DND-41 (cell line): ENCODE measurements at regions not wholly inside any gene's neighbourhood (a gene's known extent, or its start where the extent isn't known, plus 50 kb on each side); places are given as distances from the start of the nearest gene placed in this dataset.

ENCODE experiments used
- ATAC-seq: fragments of 200-7000 bp; cut with Tn5 transposase; 3 replicates; pipeline ENCODE4 v1.9.1; 2021; ENCODE audit warnings: low read depth; ENCODE audit not compliant: insufficient read depth
- DNase-seq: peaks from one replicate; pipeline ENCODE4 v3.0.0-alpha.2; 2020
- H2AFZ ChIP-seq: 2 replicates; pipeline ENCODE4 v1.6.0; 2012; ENCODE audit warnings: low read depth, low read length
- H3K27ac ChIP-seq: 2 replicates; pipeline ENCODE4 v1.5.1; 2012; ENCODE audit warnings: low read length, inconsistent platforms
- H3K27me3 ChIP-seq: fragments of 200-600 bp; sonication (generic); 2 replicates; pipeline ENCODE4 v1.6.0; 2012; ENCODE audit warnings: low read length, mild to moderate bottlenecking, inconsistent platforms; ENCODE audit not compliant: insufficient read depth, poor library complexity
- H3K36me3 ChIP-seq: 2 replicates; pipeline ENCODE4 v1.5.1; 2012; ENCODE audit warnings: low read length, inconsistent platforms; ENCODE audit not compliant: insufficient read depth
- H3K4me1 ChIP-seq: 2 replicates; pipeline ENCODE4 v1.5.1; 2012; ENCODE audit warnings: mild to moderate bottlenecking, low read length; ENCODE audit not compliant: insufficient read depth
- H3K4me2 ChIP-seq: 2 replicates; pipeline ENCODE4 v1.6.0; 2012; ENCODE audit warnings: mild to moderate bottlenecking, moderate library complexity, low read length, inconsistent platforms; ENCODE audit not compliant: insufficient read depth
- H3K4me3 ChIP-seq, 2 experiments: fragments of 200-600 bp in 1 of 2; shearing (Covaris generic) in 1 of 2; 2 replicates each; pipeline ENCODE4 v1.5.1; 2012 to 2016; ENCODE audit warnings: inconsistent platforms in 2 of 2, low read length in 2 of 2, mild to moderate bottlenecking in 2 of 2, low read depth in 1 of 2, moderate library complexity in 1 of 2
- H3K79me2 ChIP-seq: 2 replicates; pipeline ENCODE4 v1.6.0; 2012; ENCODE audit warnings: low read length, inconsistent platforms; ENCODE audit not compliant: insufficient read depth
- H3K9ac ChIP-seq: 2 replicates; pipeline ENCODE4 v1.6.0; 2012; ENCODE audit warnings: low read depth, mild to moderate bottlenecking, inconsistent platforms, low read length, moderate library complexity
- H3K9me3 ChIP-seq: 2 replicates; pipeline ENCODE4 v1.5.1; 2012; ENCODE audit warnings: low read length, moderate library complexity, mild to moderate bottlenecking, inconsistent platforms; ENCODE audit not compliant: insufficient read depth, severe bottlenecking
- H4K20me1 ChIP-seq: 2 replicates; pipeline ENCODE4 v1.6.0; 2012; ENCODE audit warnings: low read length; ENCODE audit not compliant: insufficient read depth
- CTCF ChIP-seq: IDR thresholded peaks from 2 replicates; pipeline ENCODE4 v1.5.1; 2012; ENCODE audit warnings: borderline replicate concordance, low read length, moderate library complexity, mild to moderate bottlenecking; ENCODE audit not compliant: poor library complexity, severe bottlenecking; ENCODE audit errors: extremely low read depth
- EZH2 ChIP-seq: IDR thresholded peaks from 3 replicates; pipeline ENCODE4 v1.6.1; 2012; ENCODE audit warnings: borderline replicate concordance, low read depth, mild to moderate bottlenecking, moderate library complexity, low read length, inconsistent platforms; ENCODE audit not compliant: severe bottlenecking

- TF ChIP-seq EZH2 = no peak
- TF ChIP-seq CTCF = no peak
- ATAC-seq (no peak), DNase-seq (no peak)
- Histone ChIP-seq H4K20me1 (no peaks in the 10 kb centered on the region), H3K9ac (no peak overlapping the region), H3K79me2 (no peaks in the 10 kb centered on the region), H3K4me2 (no peak overlapping the region), H3K9me3 (peaks cover 12% of the 10 kb centered on the region), H3K27me3 (no peaks in the 10 kb centered on the region), H3K4me1 (peaks cover 13% of the 10 kb centered on the region), H3K27ac (no peak overlapping the region), H3K4me3 (no peak overlapping the region), H3K36me3 (no peaks in the 10 kb centered on the region), H2AFZ (no peak overlapping the region)
Observed at GRCh38 chr2:157176602-157177001, 80.9 kb upstream of the GALNT5 start.

GRCh38 chr2:157178874-157179273 lies 78.6 kb upstream of the GALNT5 start:
- TF ChIP-seq CTCF (peak; percentile 15), EZH2 (no peak)
- Histone ChIP-seq H3K79me2 (no peaks in the 10 kb centered on the region), H3K9ac (no peak overlapping the region), H3K4me1 (peaks cover 20% of the 10 kb centered on the region), H3K4me2 (no peak overlapping the region), H3K36me3 (no peaks in the 10 kb centered on the region), H3K4me3 (no peak overlapping the region), H4K20me1 (no peaks in the 10 kb centered on the region), H2AFZ (no peak overlapping the region), H3K9me3 (peaks cover 12% of the 10 kb centered on the region), H3K27me3 (no peaks in the 10 kb centered on the region), H3K27ac (no peak overlapping the region)
- no peak for DNase-seq
- ATAC-seq = no peak

- Histone ChIP-seq H3K27ac (no peak overlapping the region), H3K4me2 (no peak overlapping the region), H2AFZ (no peak overlapping the region), H3K79me2 (no peaks in the 10 kb centered on the region), H3K4me1 (peaks cover 20% of the 10 kb centered on the region), H3K9ac (no peak overlapping the region), H3K9me3 (peaks cover 12% of the 10 kb centered on the region), H3K27me3 (no peaks in the 10 kb centered on the region), H3K4me3 (no peak overlapping the region), H3K36me3 (no peaks in the 10 kb centered on the region), H4K20me1 (no peaks in the 10 kb centered on the region)
- ATAC-seq (no peak), DNase-seq (no peak)
- no peak for TF ChIP-seq CTCF
- TF ChIP-seq EZH2 = no peak
Observed at GRCh38 chr2:157179324-157180105, 78.0 kb upstream of the GALNT5 start.

- DNase-seq (no peak), ATAC-seq (no peak)
- no peaks in the 10 kb centered on the region for H4K20me1 ChIP-seq
- no peaks in the 10 kb centered on the region for H3K27me3 ChIP-seq
- no peak overlapping the region for H3K4me2 ChIP-seq
- TF ChIP-seq CTCF (no peak), EZH2 (no peak)
- peaks cover 21% of the 10 kb centered on the region for H3K4me1 ChIP-seq
- peaks cover 12% of the 10 kb centered on the region for H3K9me3 ChIP-seq
- H2AFZ ChIP-seq = no peak overlapping the region
- H3K4me3 ChIP-seq = no peak overlapping the region
- no peaks in the 10 kb centered on the region for H3K79me2 ChIP-seq
- no peak overlapping the region for H3K9ac ChIP-seq
- H3K27ac ChIP-seq = no peak overlapping the region
- no peaks in the 10 kb centered on the region for H3K36me3 ChIP-seq
Observed at GRCh38 chr2:157180359-157180758, 77.1 kb upstream of the GALNT5 start.
